WTC11 (cell line): ENCODE measurements at regions not wholly inside any gene's neighbourhood (a gene's known extent, or its start where the extent isn't known, plus 50 kb on each side); places are given as distances from the start of the nearest gene placed in this dataset.

Source experiments
- CTCF ChIP-seq: fragments of 200-600 bp; IDR thresholded peaks from 2 replicates; pipeline ENCODE4 v1.8.0; 2022; ENCODE audit warnings: antibody characterized with exemption
- MLX ChIP-seq: sonication (generic); formaldehyde crosslinking; IDR thresholded peaks from 2 replicates; pipeline ENCODE4 v1.8.1; 2023; ENCODE audit warnings: mild to moderate bottlenecking, missing genetic modification reagents, moderate library complexity

GRCh38 chr9:86531273-86531970 lies 177.2 kb upstream of the TUT7 start:
- TF ChIP-seq CTCF: no peak
- no peak for TF ChIP-seq MLX
